Thoracic aorta (tissue), 2 donors: ENCODE measurements at regions not wholly inside any gene's neighbourhood (a gene's known extent, or its start where the extent isn't known, plus 50 kb on each side); places are given as distances from the start of the nearest gene placed in this dataset.

Experiments
- ATAC-seq: fragments of 150-250 bp; one replicate; pipeline ENCODE4 v1.8.0; 2017; ENCODE audit warnings: low read depth; ENCODE audit not compliant: insufficient number of reproducible peaks, low FRiP score
- DNase-seq: peaks from one replicate; pipeline ENCODE4 v3.0.0-alpha.2; 2020; ENCODE audit warnings: low spot score
- H3K27ac ChIP-seq, 2 donors: fragments of 200-600 bp; sonication (generic); 1 replicate in 1 of 2; 2 replicates in 1 of 2; pipeline ENCODE4 v1.5.1; 2016; ENCODE audit warnings: mild to moderate bottlenecking in 2 of 2, moderate library complexity in 2 of 2
- H3K27me3 ChIP-seq: fragments of 200-600 bp; sonication (generic); replicated peaks from 2 replicates; pipeline ENCODE4 v1.6.0; 2016; ENCODE audit warnings: mild to moderate bottlenecking; ENCODE audit not compliant: insufficient read depth
- H3K36me3 ChIP-seq: fragments of 200-600 bp; sonication (generic); one replicate; pipeline ENCODE4 v1.5.1; 2016
- H3K4me1 ChIP-seq, 2 donors: fragments of 200-600 bp; sonication (generic); 1 replicate in 1 of 2; 2 replicates in 1 of 2; pipeline versions ENCODE4 v1.5.1 to v1.6.0; 2016; ENCODE audit warnings: low read depth in 2 of 2, mild to moderate bottlenecking in 1 of 2; ENCODE audit not compliant: control insufficient read depth in 1 of 2
- H3K4me3 ChIP-seq: fragments of 200-600 bp; sonication (generic); 2 replicates; pipeline ENCODE4 v1.5.1; 2016; ENCODE audit warnings: mild to moderate bottlenecking
- H3K9me3 ChIP-seq: fragments of 200-600 bp; sonication (generic); 2 replicates; pipeline ENCODE4 v1.5.1; 2016
- TF ChIP-seq, protein P1 (sequence below): fragments of 200-600 bp; sonication (generic); IDR thresholded peaks from one replicate; pipeline ENCODE4 v1.5.1; 2019; ENCODE audit warnings: antibody characterized with exemption

DNA sequence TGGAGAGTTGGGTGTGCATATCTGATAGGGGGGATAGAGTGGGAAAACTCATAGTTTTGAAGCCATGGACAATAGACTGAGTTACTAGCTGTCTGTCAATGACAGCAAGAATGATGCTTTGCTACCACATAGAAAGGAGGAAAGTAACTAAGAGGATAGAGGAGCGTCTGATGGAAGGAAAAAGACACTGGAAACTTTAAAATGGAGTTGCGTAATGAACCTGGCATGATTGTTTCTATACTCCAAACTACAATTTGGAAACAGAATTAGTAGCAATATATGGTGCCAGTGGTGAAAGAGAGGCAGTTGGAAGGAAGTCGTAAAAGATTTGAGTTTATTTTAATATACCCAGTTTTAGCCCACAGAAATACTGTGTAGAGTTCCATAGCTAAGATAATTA, 163.6 kb downstream of the TUSC7 start:
- DNase-seq (no peak), ATAC-seq (no peak)
- Histone ChIP-seq H3K36me3 (no peaks in the 10 kb centered on the region), H3K4me1 (no peaks in the 10 kb centered on the region), H3K27ac (no peak overlapping the region), H3K27me3 (no peaks in the 10 kb centered on the region), H3K9me3 (no peaks in the 10 kb centered on the region), H3K4me3 (no peak overlapping the region)
- TF ChIP-seq, protein P1, sequence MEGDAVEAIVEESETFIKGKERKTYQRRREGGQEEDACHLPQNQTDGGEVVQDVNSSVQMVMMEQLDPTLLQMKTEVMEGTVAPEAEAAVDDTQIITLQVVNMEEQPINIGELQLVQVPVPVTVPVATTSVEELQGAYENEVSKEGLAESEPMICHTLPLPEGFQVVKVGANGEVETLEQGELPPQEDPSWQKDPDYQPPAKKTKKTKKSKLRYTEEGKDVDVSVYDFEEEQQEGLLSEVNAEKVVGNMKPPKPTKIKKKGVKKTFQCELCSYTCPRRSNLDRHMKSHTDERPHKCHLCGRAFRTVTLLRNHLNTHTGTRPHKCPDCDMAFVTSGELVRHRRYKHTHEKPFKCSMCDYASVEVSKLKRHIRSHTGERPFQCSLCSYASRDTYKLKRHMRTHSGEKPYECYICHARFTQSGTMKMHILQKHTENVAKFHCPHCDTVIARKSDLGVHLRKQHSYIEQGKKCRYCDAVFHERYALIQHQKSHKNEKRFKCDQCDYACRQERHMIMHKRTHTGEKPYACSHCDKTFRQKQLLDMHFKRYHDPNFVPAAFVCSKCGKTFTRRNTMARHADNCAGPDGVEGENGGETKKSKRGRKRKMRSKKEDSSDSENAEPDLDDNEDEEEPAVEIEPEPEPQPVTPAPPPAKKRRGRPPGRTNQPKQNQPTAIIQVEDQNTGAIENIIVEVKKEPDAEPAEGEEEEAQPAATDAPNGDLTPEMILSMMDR, result no peak

DNA sequence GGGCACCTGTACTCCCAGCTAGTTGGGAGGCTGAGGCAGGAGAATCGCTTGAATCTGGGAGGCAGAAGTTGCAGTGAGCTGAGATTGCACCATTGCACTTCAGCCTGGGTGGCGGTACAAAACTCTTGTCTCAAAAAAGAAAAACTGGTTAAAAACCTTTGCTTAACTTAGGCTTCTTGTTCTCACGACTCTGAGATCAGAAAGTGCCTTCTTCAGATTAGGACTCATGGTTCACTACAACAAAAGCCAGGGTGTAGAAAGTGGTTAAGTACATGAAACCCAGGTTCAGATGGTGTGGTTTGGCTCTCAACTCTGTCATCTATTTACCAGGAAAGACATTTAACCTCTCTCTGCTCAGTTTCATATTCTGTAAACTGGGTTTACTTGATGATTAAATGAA, 168.4 kb downstream of the TUSC7 start:
- Histone ChIP-seq H3K4me3 (no peak overlapping the region), H3K36me3 (no peaks in the 10 kb centered on the region), H3K27ac (no peak overlapping the region), H3K4me1 (no peaks in the 10 kb centered on the region), H3K9me3 (no peaks in the 10 kb centered on the region), H3K27me3 (no peaks in the 10 kb centered on the region)
- TF ChIP-seq, protein P1, result no peak
- no peak for DNase-seq
- no peak for ATAC-seq

DNA sequence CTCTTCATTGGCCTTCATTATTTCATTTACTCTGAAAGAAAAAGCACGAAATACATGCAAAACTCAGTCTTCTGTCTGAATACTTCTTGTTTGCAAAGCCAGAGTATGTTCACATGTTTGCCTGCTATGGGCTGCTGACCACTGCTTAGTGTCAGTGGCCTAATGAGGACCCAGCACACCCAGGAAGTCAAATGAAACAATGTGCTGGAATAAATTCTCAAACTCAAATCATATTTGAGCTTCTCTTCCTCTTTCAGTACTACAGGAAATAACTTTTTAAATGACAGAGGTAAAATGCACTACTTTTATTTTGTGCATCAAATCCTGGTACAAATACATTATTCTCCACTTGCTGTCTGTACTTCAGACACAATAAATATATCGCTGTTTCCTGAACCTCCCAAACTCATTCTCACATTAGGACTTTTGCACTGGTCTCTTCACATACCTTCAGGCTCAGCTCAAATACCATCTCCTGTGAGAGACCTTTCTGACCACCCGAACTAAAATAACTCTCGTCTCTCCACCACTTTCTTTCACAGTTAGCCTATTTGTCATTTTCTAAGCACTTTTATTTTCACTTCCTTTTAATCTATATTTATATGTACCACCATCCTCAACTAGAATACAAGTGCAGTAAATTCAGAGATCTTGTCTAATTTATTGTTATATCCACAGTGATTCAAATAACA, 176.8 kb downstream of the TUSC7 start:
- H3K27me3 ChIP-seq, result no peaks in the 10 kb centered on the region

DNA sequence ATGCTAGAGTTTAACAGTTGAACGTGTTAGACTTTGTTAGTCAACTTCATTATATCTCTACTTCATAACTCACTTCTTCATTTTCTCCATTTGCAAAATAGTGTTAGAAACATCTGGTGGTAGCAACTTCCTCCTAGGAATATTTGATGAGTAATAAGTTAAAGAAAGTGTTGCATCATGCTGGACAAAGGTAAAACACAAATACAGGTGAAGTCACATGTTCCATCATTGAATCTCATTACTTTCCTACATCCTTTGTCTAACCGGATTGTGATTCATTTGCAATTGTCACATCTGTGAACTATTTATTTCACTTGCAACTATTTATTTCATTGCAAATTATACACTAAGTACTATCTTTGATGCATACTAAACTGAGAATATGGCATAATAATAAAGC, 186.5 kb downstream of the TUSC7 start:
- TF ChIP-seq, protein P1, result no peak
- DNase-seq (no peak), ATAC-seq (no peak)
- Histone ChIP-seq H3K4me3 (no peak overlapping the region), H3K4me1 (no peaks in the 10 kb centered on the region), H3K36me3 (no peaks in the 10 kb centered on the region), H3K9me3 (no peaks in the 10 kb centered on the region), H3K27ac (no peak overlapping the region), H3K27me3 (no peaks in the 10 kb centered on the region)

More for the DNA sequence above, 176.8 kb downstream of the TUSC7 start:
- Histone ChIP-seq H3K4me1 (no peaks in the 10 kb centered on the region), H3K9me3 (no peaks in the 10 kb centered on the region), H3K27ac (no peak overlapping the region), H3K36me3 (no peaks in the 10 kb centered on the region), H3K4me3 (no peak overlapping the region)
- no peak for DNase-seq
- ATAC-seq, result no peak
- TF ChIP-seq, protein P1, result no peak

DNA sequence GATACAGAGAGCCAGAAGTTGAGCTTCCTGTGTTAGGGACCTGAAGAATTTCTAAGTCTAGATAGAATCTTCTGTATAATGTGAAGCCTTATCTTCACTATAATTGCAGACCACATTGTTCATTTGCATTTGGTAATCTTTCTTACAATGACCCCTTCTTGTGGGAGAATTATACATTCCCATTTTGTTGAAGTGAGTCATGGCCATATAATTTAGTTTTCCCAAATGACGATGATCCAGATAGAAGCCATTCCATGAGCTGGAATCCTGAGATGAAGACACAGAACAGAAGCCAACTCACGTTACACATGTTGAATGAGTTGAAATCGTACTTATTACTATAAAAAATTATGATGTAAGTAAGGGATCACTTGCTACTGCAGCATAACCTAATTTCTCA, 187.8 kb downstream of the TUSC7 start:
- DNase-seq, result no peak
- H3K4me3 ChIP-seq, result no peak overlapping the region
- H3K4me1 ChIP-seq, result no peaks in the 10 kb centered on the region
- no peaks in the 10 kb centered on the region for H3K9me3 ChIP-seq
- TF ChIP-seq, protein P1, result no peak
- no peak for ATAC-seq
- H3K36me3 ChIP-seq, result no peaks in the 10 kb centered on the region
- H3K27me3 ChIP-seq, result no peaks in the 10 kb centered on the region
- no peak overlapping the region for H3K27ac ChIP-seq
